H1 (cell line): ENCODE measurements at regions not wholly inside any gene's neighbourhood (a gene's known extent, or its start where the extent isn't known, plus 50 kb on each side); places are given as distances from the start of the nearest gene placed in this dataset.
"Not testable (repeated sequence)": the region's sequence is repeated elsewhere in the genome, so short reads cannot be mapped to it uniquely, and the experiment has no call there.

Experiments
- CTCF ChIA-PET: fragments of 300-600 bp; sonication (Branson Sonifier 250); formaldehyde crosslinking; loops from one replicate; lab custom pipeline; 2021; ENCODE audit not compliant: partially characterized antibody; lab: Charles Lee
- POLR2A ChIA-PET: fragments of 300-600 bp; sonication (Branson Sonifier 250); formaldehyde crosslinking; loops from one replicate; lab custom pipeline; 2021; ENCODE audit warnings: inconsistent platforms; ENCODE audit not compliant: partially characterized antibody; lab: Charles Lee
- DNase-seq, 2 experiments: peaks; one replicate each; pipeline versions ENCODE4 v3.0.0 to v3.0.0-alpha.2; 2010 to 2022; ENCODE audit warnings: low spot score in 2 of 2, low read depth in 1 of 2, mixed read lengths in 1 of 2
- FAIRE-seq: peaks from 2 replicates; lab custom pipeline; 2011; peaks lifted over from hg19 to GRCh38; lab: Jason Lieb, UNC
- H2AFZ ChIP-seq: 2 replicates; pipeline ENCODE4 v1.8.1; 2012; ENCODE audit warnings: low read length, inconsistent platforms
- H2AK5ac ChIP-seq: 2 replicates; pipeline ENCODE4 v1.6.1; 2013; ENCODE audit warnings: low read depth, low read length
- H2BK120ac ChIP-seq: replicated peaks from 2 replicates; pipeline ENCODE3; 2013; ENCODE audit warnings: low read depth, low read length, inconsistent platforms
- H2BK12ac ChIP-seq: 2 replicates; pipeline ENCODE4 v1.6.1; 2013; ENCODE audit warnings: low read depth, low read length
- H2BK15ac ChIP-seq: 2 replicates; pipeline ENCODE4 v1.6.1; 2013; ENCODE audit warnings: low read length
- H2BK20ac ChIP-seq: 2 replicates; pipeline ENCODE4 v1.6.1; 2013; ENCODE audit warnings: low read length
- H2BK5ac ChIP-seq: 2 replicates; pipeline ENCODE4 v1.6.1; 2013; ENCODE audit warnings: low read depth, low read length
- H3K14ac ChIP-seq: 2 replicates; pipeline ENCODE4 v1.6.1; 2013; ENCODE audit warnings: inconsistent platforms; ENCODE audit not compliant: insufficient read length
- H3K18ac ChIP-seq: 2 replicates; pipeline ENCODE4 v1.6.1; 2013; ENCODE audit warnings: low read length; ENCODE audit errors: extremely low read depth
- H3K23ac ChIP-seq: 2 replicates; pipeline ENCODE4 v1.6.1; 2013; ENCODE audit warnings: inconsistent platforms; ENCODE audit not compliant: insufficient read length
- H3K23me2 ChIP-seq: 2 replicates; pipeline ENCODE4 v1.6.1; 2013; ENCODE audit warnings: low read depth, low read length
- H3K27ac ChIP-seq: 2 replicates; pipeline ENCODE4 v1.6.1; 2011; ENCODE audit warnings: low read depth, low read length, inconsistent platforms
- H3K27me3 ChIP-seq, 4 experiments: replicated peaks in 1 of 4; 1 replicate in 1 of 4; 2 replicates in 3 of 4; pipeline versions ENCODE4 v1.6.1 to v1.8.1; 2011 to 2013; ENCODE audit warnings: low read length in 3 of 4, mild to moderate bottlenecking in 3 of 4, inconsistent platforms in 2 of 4, mixed read lengths in 2 of 4, moderate library complexity in 1 of 4; ENCODE audit not compliant: control insufficient read depth in 3 of 4, insufficient read depth in 3 of 4; ENCODE audit errors: extremely low read depth in 1 of 4
- H3K36me3 ChIP-seq, 4 experiments: 2 replicates each; pipeline versions ENCODE4 v1.6.1 to v1.8.1; 2011 to 2013; ENCODE audit warnings: mild to moderate bottlenecking in 4 of 4, low read length in 3 of 4, moderate library complexity in 2 of 4, control low read depth in 1 of 4, inconsistent platforms in 1 of 4; ENCODE audit not compliant: insufficient read depth in 4 of 4, control insufficient read depth in 2 of 4
- H3K4ac ChIP-seq: replicated peaks from 2 replicates; pipeline ENCODE3; 2013; ENCODE audit warnings: low read length, low read depth, mixed read lengths, inconsistent platforms; ENCODE audit not compliant: insufficient read length
- H3K4me1 ChIP-seq, 4 experiments: replicated peaks in 1 of 4; 1 replicate in 1 of 4; 2 replicates in 3 of 4; pipeline versions ENCODE4 v1.6.1 to v1.8.1; 2011 to 2013; ENCODE audit warnings: low read length in 3 of 4, inconsistent platforms in 2 of 4, mixed read lengths in 1 of 4; ENCODE audit not compliant: insufficient read depth in 4 of 4, control insufficient read depth in 3 of 4
- H3K4me2 ChIP-seq, 2 experiments: 2 replicates each; pipeline versions ENCODE4 v1.6.1 to v1.8.1; 2011 to 2013; ENCODE audit warnings: low read depth in 2 of 2, low read length in 2 of 2, control low read depth in 1 of 2, inconsistent platforms in 1 of 2, mild to moderate bottlenecking in 1 of 2; ENCODE audit not compliant: insufficient read depth in 1 of 2
- H3K4me3 ChIP-seq, 4 experiments: fragments of 200-600, 300-600 bp in 1 of 4; sonication (generic), shearing (Covaris generic), sonication (Bioruptor Twin) in 1 of 4; 2 replicates each; pipeline versions ENCODE4 v1.5.1 to v1.8.1; 2011 to 2016; ENCODE audit warnings: low read length in 4 of 4, low read depth in 3 of 4, control low read depth in 2 of 4, inconsistent platforms in 2 of 4, mild to moderate bottlenecking in 2 of 4, mixed read lengths in 1 of 4, moderate library complexity in 1 of 4; ENCODE audit not compliant: insufficient read depth in 2 of 4; ENCODE audit errors: extremely low read depth in 1 of 4
- H3K56ac ChIP-seq: replicated peaks from 2 replicates; pipeline ENCODE3; 2013; ENCODE audit warnings: low read depth, mild to moderate bottlenecking, mixed read lengths, low read length, inconsistent platforms; ENCODE audit not compliant: insufficient read length
- H3K79me1 ChIP-seq: 2 replicates; pipeline ENCODE4 v1.6.1; 2013; ENCODE audit warnings: low read depth, low read length, control low read depth
- H3K79me2 ChIP-seq, 2 experiments: 2 replicates each; pipeline versions ENCODE4 v1.6.1 to v1.8.1; 2012 to 2013; ENCODE audit warnings: low read length in 2 of 2, mild to moderate bottlenecking in 2 of 2, inconsistent platforms in 1 of 2; ENCODE audit not compliant: insufficient read depth in 2 of 2, control insufficient read depth in 1 of 2
- H3K9ac ChIP-seq, 4 experiments: replicated peaks in 1 of 4; 1 replicate in 1 of 4; 2 replicates in 3 of 4; pipeline versions ENCODE4 v1.6.1 to v1.8.1; 2011 to 2013; ENCODE audit warnings: low read depth in 3 of 4, low read length in 3 of 4, control low read depth in 2 of 4, mild to moderate bottlenecking in 2 of 4, moderate library complexity in 2 of 4, inconsistent platforms in 1 of 4; ENCODE audit errors: extremely low read depth in 1 of 4
- H3K9me3 ChIP-seq, 2 experiments: 2 replicates each; pipeline versions ENCODE4 v1.6.1 to v1.8.1; 2012 to 2013; ENCODE audit warnings: mild to moderate bottlenecking in 2 of 2, moderate library complexity in 2 of 2, control low read depth in 1 of 2, inconsistent platforms in 1 of 2, low read depth in 1 of 2, low read length in 1 of 2, mixed read lengths in 1 of 2; ENCODE audit not compliant: insufficient read depth in 2 of 2
- H4K20me1 ChIP-seq, 2 experiments: replicated peaks in 1 of 2; 2 replicates each; pipeline versions ENCODE3 to v1.8.1; 2011 to 2013; ENCODE audit warnings: inconsistent platforms in 2 of 2, low read length in 2 of 2, mild to moderate bottlenecking in 1 of 2; ENCODE audit not compliant: insufficient read depth in 2 of 2, control insufficient read depth in 1 of 2
- H4K5ac ChIP-seq: 2 replicates; pipeline ENCODE4 v1.6.1; 2013; ENCODE audit warnings: low read length, low read depth, mixed read lengths, inconsistent platforms; ENCODE audit not compliant: insufficient read length
- H4K8ac ChIP-seq: 2 replicates; pipeline ENCODE4 v1.8.0; 2013; ENCODE audit warnings: mild to moderate bottlenecking, moderate library complexity, low read length, inconsistent platforms; ENCODE audit not compliant: insufficient read depth; ENCODE audit errors: extremely low read depth
- H4K91ac ChIP-seq: replicated peaks from 2 replicates; pipeline ENCODE3; 2013; ENCODE audit warnings: low read length, mixed read lengths, inconsistent platforms; ENCODE audit not compliant: insufficient read length
- NANOG ChIP-seq: IDR thresholded peaks from 2 replicates; pipeline ENCODE4 v1.6.1; 2011; ENCODE audit warnings: low read length, low read depth, mild to moderate bottlenecking, inconsistent platforms; ENCODE audit not compliant: insufficient read depth, poor library complexity, severe bottlenecking

GRCh38 chr7:28893888-28894287, 64.2 kb downstream of the TRIL start (continued):
- no peak for TF ChIP-seq NANOG

GRCh38 chr7:28891876-28892234, 66.3 kb downstream of the TRIL start:
- H3K36me3 ChIP-seq, H3K18ac ChIP-seq, H2BK12ac ChIP-seq, H2AK5ac ChIP-seq, H3K4me3 ChIP-seq, FAIRE-seq, H3K23ac ChIP-seq, H3K27me3 ChIP-seq, H3K79me1 ChIP-seq, H3K56ac ChIP-seq, H2BK5ac ChIP-seq, H4K8ac ChIP-seq, H4K91ac ChIP-seq, H3K79me2 ChIP-seq, H3K27ac ChIP-seq, H3K23me2 ChIP-seq, H4K5ac ChIP-seq, H2BK20ac ChIP-seq, H3K4me1 ChIP-seq, H2AFZ ChIP-seq, H3K9me3 ChIP-seq, H2BK15ac ChIP-seq, H3K9ac ChIP-seq, H3K4ac ChIP-seq, H2BK120ac ChIP-seq, H3K14ac ChIP-seq, DNase-seq, H4K20me1 ChIP-seq: not testable (repeated sequence)
- POLR2A ChIA-PET, result interaction anchor here (0.6 to 2.2 kb wide), 6 partner anchors 8 to 29 kb away, joined by 3 to 8 read pairs (median 4); no protein-coding TSS in a partner anchor
- peak overlapping the region in 1 of 2 experiments; percentile 58; a peak in 1 of 4 replicates for H3K4me2 ChIP-seq
- CTCF ChIA-PET, result interaction anchor here (1.1 to 2.2 kb wide), 4 partner anchors 11 to 528 kb away, joined by 3 to 10 read pairs (median 6); no protein-coding TSS in a partner anchor
